ENCODE measurements at regions not wholly inside any gene's neighbourhood (a gene's known extent, or its start where the extent isn't known, plus 50 kb on each side); places are given as distances from the start of the nearest gene placed in this dataset.

- no peak for DNase-seq (ENCODE audit: low spot score)
- H3K4me1 Mint-ChIP-seq (ENCODE audit: low read depth) = peaks cover 7% of the 10 kb centered on the region
- no peaks in the 10 kb centered on the region for H3K36me3 Mint-ChIP-seq (ENCODE audit: low read depth)
- no peak overlapping the region for H3K4me3 Mint-ChIP-seq (ENCODE audit: unreplicated experiment)
- H3K27me3 Mint-ChIP-seq (ENCODE audit: low read depth) = no peaks in the 10 kb centered on the region
- no peak for TF ChIP-seq CTCF (IDR thresholded peaks at IDR 0.05)
- H3K9me3 Mint-ChIP-seq (ENCODE audit: low read depth) = peaks cover 12% of the 10 kb centered on the region
- H3K27ac Mint-ChIP-seq (ENCODE audit: unreplicated experiment) = no peak overlapping the region
Observed at GRCh38 chr4:95732061-95732460, 107.8 kb upstream of the PDHA2 start.

- no peaks in the 10 kb centered on the region for H3K36me3 Mint-ChIP-seq (ENCODE audit: low read depth)
- H3K4me3 Mint-ChIP-seq (ENCODE audit: unreplicated experiment) = no peak overlapping the region
- no peak for TF ChIP-seq CTCF (IDR thresholded peaks at IDR 0.05)
- H3K27me3 Mint-ChIP-seq (ENCODE audit: low read depth) = no peaks in the 10 kb centered on the region
- peaks cover 7% of the 10 kb centered on the region for H3K4me1 Mint-ChIP-seq (ENCODE audit: low read depth)
- no peak overlapping the region for H3K27ac Mint-ChIP-seq (ENCODE audit: unreplicated experiment)
- DNase-seq (ENCODE audit: low spot score) = no peak
- H3K9me3 Mint-ChIP-seq (ENCODE audit: low read depth) = peaks cover 2% of the 10 kb centered on the region
Observed at GRCh38 chr4:95729596-95729995, 110.3 kb upstream of the PDHA2 start.

DNA sequence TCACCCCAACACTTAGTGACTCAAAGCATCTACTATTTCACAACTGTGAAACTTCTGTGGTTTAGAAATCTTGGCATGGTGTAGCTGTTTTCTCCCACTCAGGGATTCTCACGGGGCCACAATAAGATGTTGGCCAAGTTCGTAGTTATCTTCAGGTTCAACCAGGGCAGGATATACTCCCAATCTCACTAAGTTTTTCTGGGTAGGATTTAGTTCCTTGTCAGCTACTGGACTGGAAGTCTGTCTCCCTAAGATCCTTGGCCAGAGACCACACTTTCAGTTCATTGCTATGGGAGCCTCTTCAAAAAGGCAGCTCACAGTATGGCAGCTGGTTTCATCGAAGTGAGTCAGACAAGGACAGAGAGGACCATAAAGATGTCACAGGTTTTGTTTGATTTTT, 111.7 kb upstream of the PDHA2 start:
- Mint-ChIP-seq H3K9me3 (ENCODE audit: low read depth) (no peaks in the 10 kb centered on the region), H3K27ac (ENCODE audit: unreplicated experiment) (no peak overlapping the region)

DNA sequence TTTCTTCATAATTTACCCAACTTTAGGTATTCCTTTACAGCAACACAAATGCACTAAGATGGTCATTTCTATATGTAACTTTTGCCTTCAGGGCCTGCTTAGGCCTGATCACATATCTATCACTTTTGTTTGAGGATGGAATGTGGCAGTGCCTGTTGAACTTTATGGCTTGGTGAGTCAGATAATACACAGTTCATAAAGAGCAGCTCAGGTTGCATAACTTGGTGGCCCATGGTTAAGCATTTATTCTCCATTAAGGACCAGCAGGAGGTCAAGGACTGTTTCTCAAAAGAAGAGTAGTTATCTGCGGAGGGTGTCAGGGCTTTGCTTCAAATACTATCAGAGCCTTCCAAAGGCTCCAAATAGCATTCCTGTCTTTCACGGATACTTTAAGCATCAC, 124.1 kb upstream of the PDHA2 start:
- Mint-ChIP-seq H3K9me3 (ENCODE audit: low read depth) (peaks cover 11% of the 10 kb centered on the region), H3K27ac (ENCODE audit: unreplicated experiment) (no peak overlapping the region), H3K4me1 (ENCODE audit: low read depth) (no peaks in the 10 kb centered on the region), H3K27me3 (ENCODE audit: low read depth) (no peaks in the 10 kb centered on the region), H3K4me3 (ENCODE audit: unreplicated experiment) (no peak overlapping the region), H3K36me3 (ENCODE audit: low read depth) (peaks cover 2% of the 10 kb centered on the region)
- no peak for TF ChIP-seq CTCF (IDR thresholded peaks at IDR 0.05)
- DNase-seq (ENCODE audit: low spot score) = no peak

More for the DNA sequence above, 111.7 kb upstream of the PDHA2 start:
- no peak for TF ChIP-seq CTCF (IDR thresholded peaks at IDR 0.05)
- no peaks in the 10 kb centered on the region for H3K27me3 Mint-ChIP-seq (ENCODE audit: low read depth)
- DNase-seq (ENCODE audit: low spot score) = no peak
- H3K4me1 Mint-ChIP-seq (ENCODE audit: low read depth) = peaks cover 10% of the 10 kb centered on the region
- no peak overlapping the region for H3K4me3 Mint-ChIP-seq (ENCODE audit: unreplicated experiment)
- no peaks in the 10 kb centered on the region for H3K36me3 Mint-ChIP-seq (ENCODE audit: low read depth)

DNA sequence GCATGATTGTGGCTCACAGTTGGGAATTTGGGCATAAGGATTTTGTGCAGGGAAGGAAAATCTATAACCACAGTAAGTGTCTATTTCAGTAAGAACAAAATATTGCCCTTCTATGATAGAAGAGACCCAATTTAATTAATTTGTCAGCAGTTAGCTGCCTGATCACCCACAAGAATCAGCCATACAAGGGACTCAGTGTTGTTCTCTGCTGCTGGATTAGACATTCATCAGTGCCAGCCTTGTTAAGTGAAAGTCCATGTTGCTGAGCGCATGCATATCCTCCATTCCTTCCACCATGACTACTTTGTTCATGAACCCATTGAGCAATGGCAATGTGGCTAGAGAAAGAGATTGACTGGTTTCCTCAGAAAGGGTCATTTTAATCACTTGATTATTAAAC, 125.3 kb upstream of the PDHA2 start:
- no peak for DNase-seq (ENCODE audit: low spot score)
- Mint-ChIP-seq H3K9me3 (ENCODE audit: low read depth) (peaks cover 11% of the 10 kb centered on the region), H3K27ac (ENCODE audit: unreplicated experiment) (no peak overlapping the region), H3K4me1 (ENCODE audit: low read depth) (no peaks in the 10 kb centered on the region), H3K36me3 (ENCODE audit: low read depth) (peaks cover 2% of the 10 kb centered on the region), H3K4me3 (ENCODE audit: unreplicated experiment) (no peak overlapping the region), H3K27me3 (ENCODE audit: low read depth) (no peaks in the 10 kb centered on the region)
- TF ChIP-seq CTCF (IDR thresholded peaks at IDR 0.05) = no peak

Data from chondrocyte (in vitro differentiated cells).